GM12878 (cell line): ENCODE measurements at regions not wholly inside any gene's neighbourhood (a gene's known extent, or its start where the extent isn't known, plus 50 kb on each side); places are given as distances from the start of the nearest gene placed in this dataset.

Experiments
- ATAC-seq: fragments of 200-7000 bp; cut with Tn5 transposase; 3 replicates; pipeline ENCODE4 v1.9.1; 2020; ENCODE audit warnings: mild to moderate bottlenecking, moderate library complexity
- BruUV-seq: library from RNA; stranded (reverse); fragments of 400-500 nt; replicated peaks from 2 replicates; lab custom pipeline; 2021; lab: Mats Ljungman, UMichigan
- CTCF ChIA-PET: fragments of 300-600 bp; sonication (Branson Sonifier 250); formaldehyde crosslinking; extraction: SDS; loops from one replicate; lab custom pipeline; 2021; ENCODE audit warnings: inconsistent platforms; lab: Yijun Ruan, JAX
- POLR2A ChIA-PET: fragments of 350-600 bp; formaldehyde crosslinking; extraction: SDS; loops from one replicate; lab custom pipeline; 2021; ENCODE audit warnings: inconsistent platforms; lab: Charles Lee
- RAD21 ChIA-PET: fragments of 300-600 bp; sonication (Branson Sonifier 250); formaldehyde crosslinking; loops from one replicate; lab custom pipeline; 2023; ENCODE audit warnings: antibody characterized with exemption; ENCODE audit not compliant: unreplicated experiment; lab: Charles Lee
- SMC1A ChIA-PET: fragments of 300-600 bp; sonication (Branson Sonifier 250); formaldehyde crosslinking; loops from one replicate; lab custom pipeline; 2023; ENCODE audit not compliant: unreplicated experiment, uncharacterized antibody; lab: Charles Lee
- DNase-seq: peaks from one replicate; pipeline ENCODE4 v3.0.0-alpha.2; 2011; ENCODE audit warnings: low read depth, low spot score
- FAIRE-seq: peaks from 3 replicates; lab custom pipeline; 2011; peaks lifted over from hg19 to GRCh38; lab: Jason Lieb, UNC
- H2AFZ ChIP-seq: 2 replicates; pipeline ENCODE4 v1.6.0; 2011; ENCODE audit warnings: low read depth, low read length, control low read depth; ENCODE audit not compliant: control insufficient read depth
- H3K27ac ChIP-seq: 2 replicates; pipeline ENCODE4 v1.5.1; 2011; ENCODE audit warnings: control low read depth; ENCODE audit not compliant: control insufficient read depth, insufficient read depth
- H3K27me3 ChIP-seq, 2 experiments: replicated peaks in 1 of 2; 2 replicates each; pipeline versions ENCODE4 v1.6.0 to v1.6.1; 2011; ENCODE audit warnings: low read length in 1 of 2; ENCODE audit not compliant: control insufficient read depth in 2 of 2, insufficient read depth in 2 of 2
- H3K36me3 ChIP-seq, 2 experiments: 2 replicates each; pipeline ENCODE4 v1.5.1; 2011; ENCODE audit warnings: low read length in 1 of 2; ENCODE audit not compliant: control insufficient read depth in 2 of 2, insufficient read depth in 2 of 2
- H3K4me1 ChIP-seq: 2 replicates; pipeline ENCODE4 v1.6.1; 2011; ENCODE audit warnings: mild to moderate bottlenecking, low read length, moderate library complexity, mixed read lengths; ENCODE audit not compliant: control insufficient read depth, insufficient read depth
- H3K4me2 ChIP-seq: 2 replicates; pipeline ENCODE4 v1.6.0; 2011; ENCODE audit warnings: control low read depth; ENCODE audit not compliant: control insufficient read depth, insufficient read depth
- H3K4me3 ChIP-seq: fragments of 200-600 bp; sonication (generic); 2 replicates; pipeline ENCODE4 v1.5.1; 2016
- H3K79me2 ChIP-seq: 2 replicates; pipeline ENCODE4 v1.6.0; 2011; ENCODE audit warnings: low read length; ENCODE audit not compliant: control insufficient read depth, insufficient read depth
- H3K9ac ChIP-seq: 2 replicates; pipeline ENCODE4 v1.8.0; 2011; ENCODE audit warnings: low read length, control low read depth, mixed read lengths; ENCODE audit not compliant: control insufficient read depth, insufficient read depth
- H3K9me3 ChIP-seq: replicated peaks from 3 replicates; pipeline ENCODE4 v1.5.1; 2011; ENCODE audit warnings: mild to moderate bottlenecking, low read length; ENCODE audit not compliant: control insufficient read depth, insufficient read depth
- H4K20me1 ChIP-seq: 2 replicates; pipeline ENCODE4 v1.6.0; 2011; ENCODE audit not compliant: control insufficient read depth, insufficient read depth
- ESRRA ChIP-seq: IDR thresholded peaks from 2 replicates; pipeline ENCODE4 v1.6.1; 2012; ENCODE audit warnings: mild to moderate bottlenecking, low read length, improper control_type of control experiment
- FOS ChIP-seq: IDR thresholded peaks from 3 replicates; pipeline ENCODE4 v1.6.1; 2011; ENCODE audit warnings: borderline replicate concordance; ENCODE audit not compliant: insufficient read length; ENCODE audit errors: extremely low read depth
- JUNB ChIP-seq: IDR thresholded peaks from 2 replicates; pipeline ENCODE4 v1.6.1; 2016; ENCODE audit warnings: antibody characterized with exemption, mild to moderate bottlenecking
- MEF2B ChIP-seq: fragments of 450-650 bp; IDR thresholded peaks from 2 replicates; pipeline ENCODE4 v1.6.1; 2018; ENCODE audit warnings: mild to moderate bottlenecking, moderate library complexity; ENCODE audit not compliant: partially characterized antibody, poor library complexity, severe bottlenecking
- MTA3 ChIP-seq: IDR thresholded peaks from 2 replicates; pipeline ENCODE4 v1.6.1; 2012; ENCODE audit warnings: low read length, inconsistent platforms, borderline replicate concordance
- TCF12 ChIP-seq: IDR thresholded peaks from 2 replicates; pipeline ENCODE4 v1.6.1; 2011; ENCODE audit warnings: low read depth, mild to moderate bottlenecking, low read length
- WRNIP1 ChIP-seq: IDR thresholded peaks from 2 replicates; pipeline ENCODE4 v1.6.1; 2011; ENCODE audit warnings: low read depth, low read length, improper control_type of control experiment, borderline replicate concordance
- YY1 ChIP-seq: IDR thresholded peaks from 2 replicates; pipeline ENCODE4 v1.6.1; 2011; ENCODE audit warnings: low read depth, mild to moderate bottlenecking, low read length
- WGBS: methylation state at CpG from one replicate; pipeline ENCODE4 v1.1.6; 2016; ENCODE audit warnings: low lambda C conversion rate; ENCODE audit not compliant: insufficient replicate concordance, insufficient coverage; ENCODE audit errors: missing lambda C conversion rate; 5-methylcytosine and 5-hydroxymethylcytosine counted together
- in situ Hi-C: fragments of 300-500 bp; cut with MboI; formaldehyde crosslinking; loops from 9 replicates; pipeline ENCODE4 v1.14.3; 2018; ENCODE audit warnings: mixed read lengths
- intact Hi-C: fragments of 100-400 bp; cut with micrococcal nuclease; formaldehyde crosslinking; loops from one replicate; pipeline ENCODE4 v1.14.2; 2022; ENCODE audit not compliant: unreplicated experiment
- TF ChIP-seq, protein P1 (sequence below): fragments of 450-650 bp; IDR thresholded peaks from 2 replicates; pipeline ENCODE4 v1.6.1; 2017; ENCODE audit warnings: mild to moderate bottlenecking, moderate library complexity
- TF ChIP-seq, protein P2 (sequence below): IDR thresholded peaks from 2 replicates; pipeline ENCODE4 v1.6.1; 2012; ENCODE audit warnings: low read depth, low read length, improper control_type of control experiment

- intact Hi-C loops (no loop called here), in situ Hi-C loops (no loop called here)
- ChIA-PET SMC1A (no interaction called here), RAD21 (no interaction called here), CTCF (no interaction called here), POLR2A (no interaction called here)
- Histone ChIP-seq H3K9me3 (no peaks in the 10 kb centered on the region), H2AFZ (no peak overlapping the region), H3K4me3 (no peak overlapping the region), H3K27ac (no peak overlapping the region), H3K4me2 (no peak overlapping the region), H3K4me1 (no peaks in the 10 kb centered on the region), H3K27me3 (no peaks in the 10 kb centered on the region), H4K20me1 (no peaks in the 10 kb centered on the region), H3K36me3 (no peaks in the 10 kb centered on the region), H3K79me2 (no peaks in the 10 kb centered on the region), H3K9ac (no peak overlapping the region)
- no peak for DNase-seq
- no peak for ATAC-seq
- BruUV-seq: no TSS peak
- no peak for FAIRE-seq
- WGBS: 36% methylated on average over 6 of the region's 6 CpGs
- TF ChIP-seq, protein P1, sequence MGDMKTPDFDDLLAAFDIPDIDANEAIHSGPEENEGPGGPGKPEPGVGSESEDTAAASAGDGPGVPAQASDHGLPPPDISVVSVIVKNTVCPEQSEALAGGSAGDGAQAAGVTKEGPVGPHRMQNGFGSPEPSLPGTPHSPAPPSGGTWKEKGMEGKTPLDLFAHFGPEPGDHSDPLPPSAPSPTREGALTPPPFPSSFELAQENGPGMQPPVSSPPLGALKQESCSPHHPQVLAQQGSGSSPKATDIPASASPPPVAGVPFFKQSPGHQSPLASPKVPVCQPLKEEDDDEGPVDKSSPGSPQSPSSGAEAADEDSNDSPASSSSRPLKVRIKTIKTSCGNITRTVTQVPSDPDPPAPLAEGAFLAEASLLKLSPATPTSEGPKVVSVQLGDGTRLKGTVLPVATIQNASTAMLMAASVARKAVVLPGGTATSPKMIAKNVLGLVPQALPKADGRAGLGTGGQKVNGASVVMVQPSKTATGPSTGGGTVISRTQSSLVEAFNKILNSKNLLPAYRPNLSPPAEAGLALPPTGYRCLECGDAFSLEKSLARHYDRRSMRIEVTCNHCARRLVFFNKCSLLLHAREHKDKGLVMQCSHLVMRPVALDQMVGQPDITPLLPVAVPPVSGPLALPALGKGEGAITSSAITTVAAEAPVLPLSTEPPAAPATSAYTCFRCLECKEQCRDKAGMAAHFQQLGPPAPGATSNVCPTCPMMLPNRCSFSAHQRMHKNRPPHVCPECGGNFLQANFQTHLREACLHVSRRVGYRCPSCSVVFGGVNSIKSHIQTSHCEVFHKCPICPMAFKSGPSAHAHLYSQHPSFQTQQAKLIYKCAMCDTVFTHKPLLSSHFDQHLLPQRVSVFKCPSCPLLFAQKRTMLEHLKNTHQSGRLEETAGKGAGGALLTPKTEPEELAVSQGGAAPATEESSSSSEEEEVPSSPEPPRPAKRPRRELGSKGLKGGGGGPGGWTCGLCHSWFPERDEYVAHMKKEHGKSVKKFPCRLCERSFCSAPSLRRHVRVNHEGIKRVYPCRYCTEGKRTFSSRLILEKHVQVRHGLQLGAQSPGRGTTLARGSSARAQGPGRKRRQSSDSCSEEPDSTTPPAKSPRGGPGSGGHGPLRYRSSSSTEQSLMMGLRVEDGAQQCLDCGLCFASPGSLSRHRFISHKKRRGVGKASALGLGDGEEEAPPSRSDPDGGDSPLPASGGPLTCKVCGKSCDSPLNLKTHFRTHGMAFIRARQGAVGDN: no peak
- no peak for TF ChIP-seq FOS
- TF ChIP-seq, protein P2, sequence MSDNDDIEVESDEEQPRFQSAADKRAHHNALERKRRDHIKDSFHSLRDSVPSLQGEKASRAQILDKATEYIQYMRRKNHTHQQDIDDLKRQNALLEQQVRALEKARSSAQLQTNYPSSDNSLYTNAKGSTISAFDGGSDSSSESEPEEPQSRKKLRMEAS: no peak
- TF ChIP-seq MTA3: no peak
- no peak for TF ChIP-seq WRNIP1
- no peak for TF ChIP-seq JUNB
- no peak for TF ChIP-seq TCF12
- TF ChIP-seq YY1: no peak
- no peak for TF ChIP-seq ESRRA
- no peak for TF ChIP-seq MEF2B
Observed at GRCh38 chr5:2207109-2207399, 324.3 kb upstream of the IRX4 start.
